WTC11 (cell line): ENCODE measurements at regions not wholly inside any gene's neighbourhood (a gene's known extent, or its start where the extent isn't known, plus 50 kb on each side); places are given as distances from the start of the nearest gene placed in this dataset.

ENCODE experiments used
- ATAC-seq: fragments of 200-7000 bp; cut with Tn5 transposase; 2 replicates; pipeline ENCODE4 v1.10.0; 2021; ENCODE audit warnings: mild to moderate bottlenecking, moderate library complexity
- CTCF ChIA-PET: fragments of 300-600 bp; sonication (Branson Sonifier 250); formaldehyde crosslinking; loops from one replicate; lab custom pipeline; 2021; ENCODE audit warnings: antibody characterized with exemption; lab: Charles Lee
- POLR2A ChIA-PET: fragments of 350-600 bp; sonication (Branson Sonifier 250); formaldehyde crosslinking; loops from one replicate; lab custom pipeline; 2021; ENCODE audit warnings: antibody characterized with exemption; lab: Charles Lee
- DNase-seq: peaks from one replicate; pipeline ENCODE4 v3.0.0; 2021; ENCODE audit warnings: low spot score
- H3K27ac Mint-ChIP-seq: 2 replicates; pipeline ENCODE4 v1.8.0; 2021; ENCODE audit warnings: mixed read lengths
- H3K27me3 Mint-ChIP-seq: 2 replicates; pipeline ENCODE4 v1.8.0; 2021; ENCODE audit warnings: low read depth, mild to moderate bottlenecking, moderate library complexity, mixed read lengths
- H3K36me3 Mint-ChIP-seq: 2 replicates; pipeline ENCODE4 v1.8.0; 2021; ENCODE audit warnings: mixed read lengths
- H3K4me1 Mint-ChIP-seq: 2 replicates; pipeline ENCODE4 v1.8.0; 2022; ENCODE audit warnings: mixed read lengths
- H3K4me3 Mint-ChIP-seq: 2 replicates; pipeline ENCODE4 v1.8.0; 2021; ENCODE audit warnings: mild to moderate bottlenecking, moderate library complexity, mixed read lengths
- H3K9me3 Mint-ChIP-seq: 2 replicates; pipeline ENCODE4 v1.8.0; 2021; ENCODE audit warnings: mixed read lengths
- ARID4B ChIP-seq: sonication (generic); formaldehyde crosslinking; IDR thresholded peaks from 2 replicates; pipeline ENCODE4 v1.8.0; 2023; ENCODE audit warnings: missing genetic modification reagents, mild to moderate bottlenecking, borderline replicate concordance
- CTCF ChIP-seq: fragments of 200-600 bp; IDR thresholded peaks from 2 replicates; pipeline ENCODE4 v1.8.0; 2022; ENCODE audit warnings: antibody characterized with exemption
- GABPB1 ChIP-seq: sonication (generic); formaldehyde crosslinking; IDR thresholded peaks from 2 replicates; pipeline ENCODE4 v1.8.1; 2023; ENCODE audit warnings: mild to moderate bottlenecking, missing genetic modification reagents
- GRHL2 ChIP-seq: fragments of 250-450 bp; sonication (Bioruptor Pico); IDR thresholded peaks from 2 replicates; pipeline ENCODE4 v1.8.0; 2022; ENCODE audit warnings: mild to moderate bottlenecking, moderate library complexity; ENCODE audit not compliant: insufficient replicate concordance, severe bottlenecking
- NR1H2 ChIP-seq: sonication (generic); formaldehyde crosslinking; IDR thresholded peaks from 2 replicates; pipeline ENCODE4 v1.9.0; 2021; ENCODE audit warnings: mild to moderate bottlenecking, moderate library complexity, missing genetic modification reagents
- NR3C1 ChIP-seq: sonication (generic); formaldehyde crosslinking; conservative IDR thresholded peaks from 2 replicates; pipeline ENCODE4 v1.8.1; 2023; ENCODE audit warnings: low read depth, mild to moderate bottlenecking, missing genetic modification reagents
- OVOL2 ChIP-seq: fragments of 250-450 bp; sonication (Bioruptor Pico); IDR thresholded peaks from 2 replicates; pipeline ENCODE4 v1.9.0; 2021; ENCODE audit warnings: mild to moderate bottlenecking, borderline replicate concordance
- RORB ChIP-seq: fragments of 250-450 bp; sonication (Bioruptor Pico); IDR thresholded peaks from 2 replicates; pipeline ENCODE4 v1.9.0; 2021; ENCODE audit warnings: mild to moderate bottlenecking
- SMAD4 ChIP-seq: sonication (generic); formaldehyde crosslinking; IDR thresholded peaks from 2 replicates; pipeline ENCODE4 v1.8.0; 2022; ENCODE audit warnings: mild to moderate bottlenecking, missing genetic modification reagents
- TCF7 ChIP-seq: sonication (generic); formaldehyde crosslinking; IDR thresholded peaks from 2 replicates; pipeline ENCODE4 v1.8.0; 2022; ENCODE audit warnings: mild to moderate bottlenecking, low read depth, missing genetic modification reagents, moderate library complexity
- TEAD4 ChIP-seq: sonication (generic); formaldehyde crosslinking; IDR thresholded peaks from 2 replicates; pipeline ENCODE4 v1.8.0; 2022; ENCODE audit warnings: mild to moderate bottlenecking, missing genetic modification reagents
- TP53 ChIP-seq: sonication (generic); formaldehyde crosslinking; IDR thresholded peaks from 2 replicates; pipeline ENCODE4 v1.8.1; 2023; ENCODE audit warnings: mild to moderate bottlenecking, missing genetic modification reagents
- ZBTB43 ChIP-seq: sonication (generic); formaldehyde crosslinking; IDR thresholded peaks from 2 replicates; pipeline ENCODE4 v1.8.1; 2023; ENCODE audit warnings: mild to moderate bottlenecking, missing genetic modification reagents
- ZNF532 ChIP-seq: fragments of 250-450 bp; sonication (Bioruptor Pico); IDR thresholded peaks from 2 replicates; pipeline ENCODE4 v1.9.0; 2021; ENCODE audit warnings: mild to moderate bottlenecking, borderline replicate concordance
- TF ChIP-seq, protein P1 (sequence below): sonication (generic); formaldehyde crosslinking; IDR thresholded peaks from 2 replicates; pipeline ENCODE4 v1.8.0; 2023; ENCODE audit warnings: missing genetic modification reagents
- TF ChIP-seq, protein P2 (sequence below): fragments of 250-450 bp; sonication (Bioruptor Pico); IDR thresholded peaks from 2 replicates; pipeline ENCODE4 v1.8.0; 2021; ENCODE audit warnings: mild to moderate bottlenecking

- TF ChIP-seq, protein P1, sequence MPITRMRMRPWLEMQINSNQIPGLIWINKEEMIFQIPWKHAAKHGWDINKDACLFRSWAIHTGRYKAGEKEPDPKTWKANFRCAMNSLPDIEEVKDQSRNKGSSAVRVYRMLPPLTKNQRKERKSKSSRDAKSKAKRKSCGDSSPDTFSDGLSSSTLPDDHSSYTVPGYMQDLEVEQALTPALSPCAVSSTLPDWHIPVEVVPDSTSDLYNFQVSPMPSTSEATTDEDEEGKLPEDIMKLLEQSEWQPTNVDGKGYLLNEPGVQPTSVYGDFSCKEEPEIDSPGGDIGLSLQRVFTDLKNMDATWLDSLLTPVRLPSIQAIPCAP (CRISPR knock-in tag): no peak
- no peak for TF ChIP-seq NR3C1 (CRISPR knock-in tag)
These were observed 268.0 kb downstream of the TGFB2 start (continued) for GRCh38 chr1:218613105-218613504.

- Mint-ChIP-seq H3K27ac (no peak overlapping the region; the same call in 1 of the 2 replicates), H3K4me3 (no peak overlapping the region), H3K4me1 (peaks cover 47% of the 10 kb centered on the region), H3K9me3 (peaks cover 21% of the 10 kb centered on the region), H3K36me3 (peaks cover 9% of the 10 kb centered on the region; the same call in 1 of the 2 replicates), H3K27me3 (no peaks in the 10 kb centered on the region)
- DNase-seq (no peak), ATAC-seq (no peak)
- TF ChIP-seq NR3C1 (CRISPR knock-in tag) (no peak), GABPB1 (CRISPR knock-in tag) (no peak), NR1H2 (CRISPR knock-in tag) (no peak), ZNF532 (CRISPR knock-in tag) (no peak), RORB (no peak), ZBTB43 (CRISPR knock-in tag) (no peak), SMAD4 (CRISPR knock-in tag) (no peak), TEAD4 (CRISPR knock-in tag) (no peak), OVOL2 (no peak), GRHL2 (no peak), ARID4B (CRISPR knock-in tag) (no peak), TP53 (no peak), TCF7 (CRISPR knock-in tag) (no peak), CTCF (no peak)
- TF ChIP-seq, protein P2, sequence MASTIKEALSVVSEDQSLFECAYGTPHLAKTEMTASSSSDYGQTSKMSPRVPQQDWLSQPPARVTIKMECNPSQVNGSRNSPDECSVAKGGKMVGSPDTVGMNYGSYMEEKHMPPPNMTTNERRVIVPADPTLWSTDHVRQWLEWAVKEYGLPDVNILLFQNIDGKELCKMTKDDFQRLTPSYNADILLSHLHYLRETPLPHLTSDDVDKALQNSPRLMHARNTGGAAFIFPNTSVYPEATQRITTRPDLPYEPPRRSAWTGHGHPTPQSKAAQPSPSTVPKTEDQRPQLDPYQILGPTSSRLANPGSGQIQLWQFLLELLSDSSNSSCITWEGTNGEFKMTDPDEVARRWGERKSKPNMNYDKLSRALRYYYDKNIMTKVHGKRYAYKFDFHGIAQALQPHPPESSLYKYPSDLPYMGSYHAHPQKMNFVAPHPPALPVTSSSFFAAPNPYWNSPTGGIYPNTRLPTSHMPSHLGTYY (CRISPR knock-in tag): no peak
- POLR2A ChIA-PET: no interaction called here
- CTCF ChIA-PET: no interaction called here
These were observed 268.9 kb downstream of the TGFB2 start for GRCh38 chr1:218614031-218614430.
